Skeletal muscle tissue (tissue), 3 donors: ENCODE measurements at regions not wholly inside any gene's neighbourhood (a gene's known extent, or its start where the extent isn't known, plus 50 kb on each side); places are given as distances from the start of the nearest gene placed in this dataset.

ENCODE experiments used
- H3K27ac ChIP-seq: one replicate; pipeline ENCODE4 v1.7.0; 2013; ENCODE audit warnings: mild to moderate bottlenecking, low read depth, low read length, inconsistent platforms
- H3K27me3 ChIP-seq, 3 donors: one replicate each; pipeline ENCODE4 v1.7.0; 2013; ENCODE audit warnings: low read length in 3 of 3; ENCODE audit not compliant: control insufficient read depth in 3 of 3, insufficient read depth in 3 of 3
- H3K36me3 ChIP-seq, 3 donors: one replicate each; pipeline ENCODE4 v1.7.0; 2013; ENCODE audit warnings: low read length in 3 of 3; ENCODE audit not compliant: control insufficient read depth in 3 of 3, insufficient read depth in 3 of 3
- H3K4me1 ChIP-seq, 3 donors: one replicate each; pipeline ENCODE4 v1.7.0; 2013; ENCODE audit warnings: low read length in 3 of 3, mild to moderate bottlenecking in 3 of 3; ENCODE audit not compliant: control insufficient read depth in 3 of 3, insufficient read depth in 3 of 3
- H3K4me3 ChIP-seq, 3 donors: one replicate each; pipeline ENCODE4 v1.7.0; 2013; ENCODE audit warnings: low read length in 3 of 3
- H3K9ac ChIP-seq, 3 donors: one replicate each; pipeline ENCODE4 v1.7.0; 2013; ENCODE audit warnings: low read length in 3 of 3, mild to moderate bottlenecking in 3 of 3, moderate library complexity in 2 of 3, low read depth in 1 of 3
- H3K9me3 ChIP-seq, 3 donors: one replicate each; pipeline ENCODE4 v1.7.0; 2013; ENCODE audit warnings: low read length in 3 of 3; ENCODE audit not compliant: control insufficient read depth in 3 of 3
- donor health status: Osteomylitis.

- H3K4me1 ChIP-seq = peaks cover 0 to 4% (median 0%) of the 10 kb centered on the region in 3 donors
- H3K27me3 ChIP-seq = no peaks in the 10 kb centered on the region
- H3K9me3 ChIP-seq = no peaks in the 10 kb centered on the region
- H3K4me3 ChIP-seq = no peak overlapping the region
- H3K27ac ChIP-seq = no peak overlapping the region
- no peaks in the 10 kb centered on the region for H3K36me3 ChIP-seq
- no peak overlapping the region for H3K9ac ChIP-seq
These were observed 203.2 kb downstream of the DMRT2 start for GRCh38 chr9:1253064-1253979.

GRCh38 chr9:1254071-1254470 is 203.9 kb downstream of the DMRT2 start:
- H3K27me3 ChIP-seq = no peaks in the 10 kb centered on the region
- no peak overlapping the region for H3K9ac ChIP-seq
- H3K36me3 ChIP-seq = no peaks in the 10 kb centered on the region

GRCh38 chr9:1256178-1256577 is 206.0 kb downstream of the DMRT2 start:
- H3K27me3 ChIP-seq = no peaks in the 10 kb centered on the region
- H3K36me3 ChIP-seq = no peaks in the 10 kb centered on the region
- H3K4me3 ChIP-seq = no peak overlapping the region
- no peak overlapping the region for H3K9ac ChIP-seq
- H3K9me3 ChIP-seq = no peaks in the 10 kb centered on the region
- H3K4me1 ChIP-seq = peaks cover 0 to 4% (median 0%) of the 10 kb centered on the region in 3 donors
- H3K27ac ChIP-seq = no peak overlapping the region

More at GRCh38 chr9:1254071-1254470, 203.9 kb downstream of the DMRT2 start:
- Histone ChIP-seq H3K9me3 (no peaks in the 10 kb centered on the region), H3K4me3 (no peak overlapping the region), H3K4me1 (peaks cover 0 to 4% (median 0%) of the 10 kb centered on the region in 3 donors), H3K27ac (no peak overlapping the region)

GRCh38 chr9:1261266-1261665 is 211.1 kb downstream of the DMRT2 start:
- H3K4me3 ChIP-seq = no peak overlapping the region
- H3K36me3 ChIP-seq = no peaks in the 10 kb centered on the region
- H3K27me3 ChIP-seq = no peaks in the 10 kb centered on the region
- H3K4me1 ChIP-seq = no peaks in the 10 kb centered on the region
- H3K9me3 ChIP-seq = no peaks in the 10 kb centered on the region
- no peak overlapping the region for H3K9ac ChIP-seq
- H3K27ac ChIP-seq = no peak overlapping the region

GRCh38 chr9:1261879-1262766 is 212.0 kb downstream of the DMRT2 start:
- Histone ChIP-seq H3K4me3 (no peak overlapping the region), H3K4me1 (no peaks in the 10 kb centered on the region), H3K36me3 (no peaks in the 10 kb centered on the region), H3K9me3 (no peaks in the 10 kb centered on the region), H3K9ac (no peak overlapping the region), H3K27me3 (no peaks in the 10 kb centered on the region), H3K27ac (no peak overlapping the region)

GRCh38 chr9:1267141-1267570 is 217.0 kb downstream of the DMRT2 start:
- no peaks in the 10 kb centered on the region for H3K4me1 ChIP-seq
- no peak overlapping the region for H3K9ac ChIP-seq
- H3K9me3 ChIP-seq = no peaks in the 10 kb centered on the region
- H3K4me3 ChIP-seq = no peak overlapping the region
- no peak overlapping the region for H3K27ac ChIP-seq
- no peaks in the 10 kb centered on the region for H3K27me3 ChIP-seq
- H3K36me3 ChIP-seq = no peaks in the 10 kb centered on the region

- Histone ChIP-seq H3K4me3 (no peak overlapping the region), H3K27me3 (no peaks in the 10 kb centered on the region), H3K36me3 (no peaks in the 10 kb centered on the region), H3K9ac (no peak overlapping the region), H3K27ac (no peak overlapping the region), H3K4me1 (no peaks in the 10 kb centered on the region), H3K9me3 (no peaks in the 10 kb centered on the region)
These were observed 217.4 kb downstream of the DMRT2 start for GRCh38 chr9:1267581-1267980.

- Histone ChIP-seq H3K27me3 (no peaks in the 10 kb centered on the region), H3K9ac (no peak overlapping the region), H3K4me1 (peaks cover 0 to 2% (median 0%) of the 10 kb centered on the region in 3 donors), H3K36me3 (no peaks in the 10 kb centered on the region), H3K4me3 (no peak overlapping the region), H3K27ac (no peak overlapping the region), H3K9me3 (no peaks in the 10 kb centered on the region)
These were observed 219.6 kb downstream of the DMRT2 start for GRCh38 chr9:1269533-1270315.

- Histone ChIP-seq H3K9ac (no peak overlapping the region), H3K27ac (no peak overlapping the region), H3K4me3 (no peak overlapping the region), H3K36me3 (no peaks in the 10 kb centered on the region), H3K9me3 (no peaks in the 10 kb centered on the region), H3K4me1 (peaks cover 0 to 2% (median 0%) of the 10 kb centered on the region in 3 donors), H3K27me3 (no peaks in the 10 kb centered on the region)
These were observed 221.2 kb downstream of the DMRT2 start for GRCh38 chr9:1271367-1271766.
